ENCODE measurements at regions not wholly inside any gene's neighbourhood (a gene's known extent, or its start where the extent isn't known, plus 50 kb on each side); places are given as distances from the start of the nearest gene placed in this dataset.
"Not testable (repeated sequence)": the region's sequence is repeated elsewhere in the genome, so short reads cannot be mapped to it uniquely, and the experiment has no call there.

DNA sequence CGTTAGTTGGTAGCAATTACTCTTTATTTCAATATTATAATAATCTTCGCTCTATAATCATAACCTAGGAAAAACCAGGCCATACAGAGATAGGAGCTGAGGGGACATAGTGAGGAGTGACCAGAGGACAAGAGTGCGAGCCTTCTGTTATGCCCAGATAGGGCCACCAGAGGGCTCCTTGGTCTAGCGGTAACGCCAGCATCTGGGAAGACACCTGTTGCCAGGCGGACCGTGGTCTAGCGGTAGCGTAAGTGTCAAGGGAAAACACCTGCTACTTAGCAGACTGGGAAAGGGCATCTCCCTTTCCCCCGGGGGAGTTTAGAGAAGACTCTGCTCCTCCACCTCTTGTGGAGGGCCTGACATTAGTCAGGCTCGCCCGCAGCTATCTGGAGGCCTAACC lies 1395.1 kb downstream of the ADGRL3 start:
- H2BK15ac ChIP-seq (ENCODE audit: low read depth, low read length); H2BK5ac ChIP-seq (ENCODE audit: insufficient read length, low read length); H3K56ac ChIP-seq (ENCODE audit: insufficient read length, low read depth, low read length); H3K4ac ChIP-seq (ENCODE audit: low read depth, low read length); H3K23me2 ChIP-seq (ENCODE audit: insufficient read length, low read depth, low read length, poor library complexity, severe bottlenecking); H2BK120ac ChIP-seq (ENCODE audit: low read depth, low read length, poor library complexity, severe bottlenecking); H3K79me1 ChIP-seq (ENCODE audit: insufficient read depth, low read depth, low read length, poor library complexity, severe bottlenecking); H3K4me1 Mint-ChIP-seq; H2BK12ac ChIP-seq (ENCODE audit: insufficient read length, low read depth, low read length); H3K9ac ChIP-seq (ENCODE audit: extremely low read depth, insufficient read length, low read length); H2AK5ac ChIP-seq (ENCODE audit: insufficient read length, low read length); H3K4me2 ChIP-seq (ENCODE audit: insufficient read depth, insufficient read length, low read length); H2BK20ac ChIP-seq (ENCODE audit: low read depth, low read length, poor library complexity, severe bottlenecking); H3K27ac Mint-ChIP-seq; H3K14ac ChIP-seq (ENCODE audit: insufficient read depth, low read length); H3T11ph ChIP-seq (ENCODE audit: low read length); H3K27me3 ChIP-seq (ENCODE audit: insufficient read depth, low read length); H4K91ac ChIP-seq (ENCODE audit: insufficient read length, low read depth, low read length); H4K5ac ChIP-seq (ENCODE audit: insufficient read length, low read depth, low read length); H3K27me3 Mint-ChIP-seq (ENCODE audit: low read depth); H3K36me3 Mint-ChIP-seq (ENCODE audit: insufficient read depth in 1 of 3, low read depth in 3 of 3); H3K23ac ChIP-seq (ENCODE audit: insufficient read length, low read depth, low read length); H2AFZ ChIP-seq (ENCODE audit: low read length); H3K27ac ChIP-seq (ENCODE audit: insufficient read length, low read depth, low read length); H3K9me3 Mint-ChIP-seq; H4K20me1 ChIP-seq (ENCODE audit: control insufficient read depth, insufficient read depth, insufficient read length); H3K18ac ChIP-seq (ENCODE audit: insufficient read length, low read depth, low read length); H3K79me2 ChIP-seq (ENCODE audit: insufficient read depth, low read length); H3K4me3 Mint-ChIP-seq; H3K4me1 ChIP-seq (ENCODE audit: insufficient read depth, low read length); H4K8ac ChIP-seq (replicated peaks; ENCODE audit: insufficient read length, low read depth, low read length); H3K9me3 ChIP-seq (ENCODE audit: control insufficient read depth, low read depth, low read length): not testable (repeated sequence)
- TF ChIP-seq, protein P1, sequence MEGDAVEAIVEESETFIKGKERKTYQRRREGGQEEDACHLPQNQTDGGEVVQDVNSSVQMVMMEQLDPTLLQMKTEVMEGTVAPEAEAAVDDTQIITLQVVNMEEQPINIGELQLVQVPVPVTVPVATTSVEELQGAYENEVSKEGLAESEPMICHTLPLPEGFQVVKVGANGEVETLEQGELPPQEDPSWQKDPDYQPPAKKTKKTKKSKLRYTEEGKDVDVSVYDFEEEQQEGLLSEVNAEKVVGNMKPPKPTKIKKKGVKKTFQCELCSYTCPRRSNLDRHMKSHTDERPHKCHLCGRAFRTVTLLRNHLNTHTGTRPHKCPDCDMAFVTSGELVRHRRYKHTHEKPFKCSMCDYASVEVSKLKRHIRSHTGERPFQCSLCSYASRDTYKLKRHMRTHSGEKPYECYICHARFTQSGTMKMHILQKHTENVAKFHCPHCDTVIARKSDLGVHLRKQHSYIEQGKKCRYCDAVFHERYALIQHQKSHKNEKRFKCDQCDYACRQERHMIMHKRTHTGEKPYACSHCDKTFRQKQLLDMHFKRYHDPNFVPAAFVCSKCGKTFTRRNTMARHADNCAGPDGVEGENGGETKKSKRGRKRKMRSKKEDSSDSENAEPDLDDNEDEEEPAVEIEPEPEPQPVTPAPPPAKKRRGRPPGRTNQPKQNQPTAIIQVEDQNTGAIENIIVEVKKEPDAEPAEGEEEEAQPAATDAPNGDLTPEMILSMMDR (conservative IDR thresholded peaks at IDR 0.05) = peak; percentile 82
- no CpG with 5 or more reads among the region's 12 CpGs for WGBS (ENCODE audit: extremely low coverage, insufficient read length, low lambda C conversion rate)
- DNase-seq = peak; percentile 68

All from H9 (cell line).